NT2/D1 (cell line): ENCODE measurements at regions not wholly inside any gene's neighbourhood (a gene's known extent, or its start where the extent isn't known, plus 50 kb on each side); places are given as distances from the start of the nearest gene placed in this dataset.

Source experiments
- YY1 ChIP-seq: IDR thresholded peaks from 2 replicates; pipeline ENCODE4 v1.6.1; 2011; ENCODE audit not compliant: insufficient read length, insufficient read depth
- ZNF274 ChIP-seq: IDR thresholded peaks from 2 replicates; pipeline ENCODE4 v1.6.1; 2011; ENCODE audit warnings: mild to moderate bottlenecking, low read depth, low read length

DNA sequence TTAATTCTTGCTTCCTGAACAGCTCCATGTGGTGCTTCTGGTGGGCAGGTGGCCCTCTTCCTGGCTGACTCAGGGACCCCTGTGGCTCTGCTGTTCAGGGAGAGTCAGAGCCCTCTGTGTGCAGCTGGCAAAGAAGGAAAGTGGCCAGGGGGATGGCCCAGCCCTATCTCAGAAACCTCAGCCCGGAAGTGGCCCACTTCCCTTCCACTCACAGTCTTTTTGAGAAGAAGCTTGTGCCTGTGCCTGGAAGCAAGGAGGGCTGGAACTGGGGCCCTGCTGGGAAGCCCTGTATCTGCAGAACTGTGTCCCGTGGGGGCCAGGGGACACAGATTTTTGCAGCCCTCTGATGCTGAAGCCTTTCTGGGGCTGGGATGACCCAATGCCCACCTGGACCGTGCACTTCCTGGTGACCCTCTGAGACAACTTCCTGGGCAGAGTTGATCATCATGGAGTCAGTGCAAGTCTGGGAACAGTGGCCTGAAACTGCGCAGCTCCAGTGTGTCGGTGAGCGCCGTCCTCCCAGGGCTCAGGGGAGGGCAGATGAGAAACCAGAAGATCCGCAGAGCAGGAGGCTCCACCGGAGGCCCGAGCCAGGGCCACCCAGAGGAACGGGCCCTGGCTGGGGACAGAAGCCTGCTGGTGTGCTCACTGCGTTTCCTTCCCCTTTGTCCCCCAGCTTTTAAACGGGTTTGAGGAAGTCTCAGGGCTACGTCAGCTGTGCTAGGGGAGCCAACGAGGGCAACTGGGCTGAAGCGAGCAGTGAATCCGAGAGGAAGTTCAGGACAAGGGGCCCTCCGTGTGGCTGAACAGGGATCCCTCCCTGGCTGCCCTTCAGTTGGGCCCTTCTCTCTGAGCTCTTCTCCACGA, 217.4 kb upstream of the RTL1 start:
- TF ChIP-seq ZNF274, result no peak
- TF ChIP-seq YY1, result no peak
